Stimulated activated CD4-positive, alpha-beta T cell treated with anti-CD3 and anti-CD28 coated beads, Interleukin-2, amount 100 ng/mL, for 24 hours (primary cell): ENCODE measurements at regions not wholly inside any gene's neighbourhood (a gene's known extent, or its start where the extent isn't known, plus 50 kb on each side); places are given as distances from the start of the nearest gene placed in this dataset.

Experiments used
- DNase-seq, 2 donors: peaks; one replicate each; pipeline ENCODE4 v3.0.0-alpha.2; 2020

GRCh38 chr19:29093553-29093908 is 119.4 kb downstream of the UQCRFS1 start:
- no peak for DNase-seq

GRCh38 chr19:29092712-29093552 is 120.0 kb downstream of the UQCRFS1 start:
- no peak for DNase-seq

- DNase-seq: no peak
These were observed 122.0 kb downstream of the UQCRFS1 start for GRCh38 chr19:29090783-29091526.

GRCh38 chr19:29089315-29089870 is 123.6 kb downstream of the UQCRFS1 start:
- no peak for DNase-seq

- DNase-seq: no peak
These were observed 124.2 kb downstream of the UQCRFS1 start for GRCh38 chr19:29088761-29089160.

GRCh38 chr19:29086646-29087045 is 126.3 kb downstream of the UQCRFS1 start:
- no peak for DNase-seq

GRCh38 chr19:29086182-29086581 is 126.8 kb downstream of the UQCRFS1 start:
- no peak for DNase-seq

GRCh38 chr19:29085630-29086029 is 127.3 kb downstream of the UQCRFS1 start:
- DNase-seq: no peak

GRCh38 chr19:29085206-29085605 is 127.7 kb downstream of the UQCRFS1 start:
- no peak for DNase-seq

- peak in 1 of 2 donors; percentile 2 for DNase-seq
These were observed 128.7 kb downstream of the UQCRFS1 start for GRCh38 chr19:29084266-29084665.

GRCh38 chr19:29083863-29084262 is 129.1 kb downstream of the UQCRFS1 start:
- no peak for DNase-seq

- no peak for DNase-seq
These were observed 133.5 kb downstream of the UQCRFS1 start for GRCh38 chr19:29079356-29080032.

GRCh38 chr19:29076963-29077362 is 136.0 kb downstream of the UQCRFS1 start:
- no peak for DNase-seq

- no peak for DNase-seq
These were observed 136.8 kb downstream of the UQCRFS1 start for GRCh38 chr19:29076161-29076560.

GRCh38 chr19:29075149-29075548 is 137.8 kb downstream of the UQCRFS1 start:
- DNase-seq: no peak

GRCh38 chr19:29074579-29074978 is 138.4 kb downstream of the UQCRFS1 start:
- no peak for DNase-seq

GRCh38 chr19:29067831-29068230 is 145.1 kb downstream of the UQCRFS1 start:
- DNase-seq: no peak

GRCh38 chr19:29062475-29063435 is 150.2 kb downstream of the UQCRFS1 start:
- no peak for DNase-seq

GRCh38 chr19:29060813-29061364 is 152.1 kb downstream of the UQCRFS1 start:
- DNase-seq: no peak

- DNase-seq: no peak
These were observed 156.4 kb downstream of the UQCRFS1 start for GRCh38 chr19:29056535-29056934.

- DNase-seq: no peak
These were observed 157.9 kb downstream of the UQCRFS1 start for GRCh38 chr19:29054886-29055675.
